ENCODE measurements at regions not wholly inside any gene's neighbourhood (a gene's known extent, or its start where the extent isn't known, plus 50 kb on each side); places are given as distances from the start of the nearest gene placed in this dataset.

DNA sequence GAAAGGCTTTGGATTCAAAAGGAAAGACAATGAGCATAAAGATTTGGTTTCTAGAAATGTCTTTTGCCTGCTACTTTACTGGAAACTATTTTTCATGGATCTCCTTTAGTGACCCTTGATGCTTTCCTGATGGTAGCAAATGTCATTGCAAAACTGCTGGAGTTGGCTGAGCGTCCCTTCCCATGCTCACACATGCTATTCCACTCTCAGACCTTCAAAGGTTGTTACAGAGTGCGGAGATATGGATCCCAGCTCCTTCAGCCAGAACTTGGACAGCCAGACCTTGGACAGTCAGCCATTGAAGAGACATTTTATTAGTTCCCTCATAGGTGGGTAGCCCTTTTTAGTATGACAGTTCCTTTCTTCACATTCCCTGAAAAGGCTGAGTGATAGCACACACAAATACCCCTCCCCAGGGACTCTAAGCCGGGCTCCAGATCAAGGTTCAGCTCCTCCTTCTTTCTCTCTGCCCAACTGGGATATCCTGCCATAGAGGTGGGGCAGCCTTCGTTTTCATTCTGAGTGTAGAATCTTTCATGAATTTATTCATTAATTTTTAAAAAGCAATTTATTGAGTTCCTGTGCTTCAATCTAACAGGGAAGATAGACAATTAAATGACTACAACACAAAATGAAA lies 153.3 kb upstream of the SLC44A1 start:
- H3K36me3 ChIP-seq = no peaks in the 10 kb centered on the region
- no peak overlapping the region for H3K27ac ChIP-seq
- H3K27me3 ChIP-seq = no peaks in the 10 kb centered on the region
- TF ChIP-seq, protein P1, sequence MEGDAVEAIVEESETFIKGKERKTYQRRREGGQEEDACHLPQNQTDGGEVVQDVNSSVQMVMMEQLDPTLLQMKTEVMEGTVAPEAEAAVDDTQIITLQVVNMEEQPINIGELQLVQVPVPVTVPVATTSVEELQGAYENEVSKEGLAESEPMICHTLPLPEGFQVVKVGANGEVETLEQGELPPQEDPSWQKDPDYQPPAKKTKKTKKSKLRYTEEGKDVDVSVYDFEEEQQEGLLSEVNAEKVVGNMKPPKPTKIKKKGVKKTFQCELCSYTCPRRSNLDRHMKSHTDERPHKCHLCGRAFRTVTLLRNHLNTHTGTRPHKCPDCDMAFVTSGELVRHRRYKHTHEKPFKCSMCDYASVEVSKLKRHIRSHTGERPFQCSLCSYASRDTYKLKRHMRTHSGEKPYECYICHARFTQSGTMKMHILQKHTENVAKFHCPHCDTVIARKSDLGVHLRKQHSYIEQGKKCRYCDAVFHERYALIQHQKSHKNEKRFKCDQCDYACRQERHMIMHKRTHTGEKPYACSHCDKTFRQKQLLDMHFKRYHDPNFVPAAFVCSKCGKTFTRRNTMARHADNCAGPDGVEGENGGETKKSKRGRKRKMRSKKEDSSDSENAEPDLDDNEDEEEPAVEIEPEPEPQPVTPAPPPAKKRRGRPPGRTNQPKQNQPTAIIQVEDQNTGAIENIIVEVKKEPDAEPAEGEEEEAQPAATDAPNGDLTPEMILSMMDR (IDR thresholded peaks at IDR 0.05) = no peak
- H3K9me3 ChIP-seq = no peaks in the 10 kb centered on the region
- H3K4me1 ChIP-seq (ENCODE audit: control insufficient read depth in 1 of 2, insufficient read depth in 1 of 2, low read depth in 1 of 2, low read length in 1 of 2) = no peaks in the 10 kb centered on the region
- H3K4me3 ChIP-seq (ENCODE audit: low read depth in 1 of 2, low read length in 1 of 2) = no peak overlapping the region

DNA sequence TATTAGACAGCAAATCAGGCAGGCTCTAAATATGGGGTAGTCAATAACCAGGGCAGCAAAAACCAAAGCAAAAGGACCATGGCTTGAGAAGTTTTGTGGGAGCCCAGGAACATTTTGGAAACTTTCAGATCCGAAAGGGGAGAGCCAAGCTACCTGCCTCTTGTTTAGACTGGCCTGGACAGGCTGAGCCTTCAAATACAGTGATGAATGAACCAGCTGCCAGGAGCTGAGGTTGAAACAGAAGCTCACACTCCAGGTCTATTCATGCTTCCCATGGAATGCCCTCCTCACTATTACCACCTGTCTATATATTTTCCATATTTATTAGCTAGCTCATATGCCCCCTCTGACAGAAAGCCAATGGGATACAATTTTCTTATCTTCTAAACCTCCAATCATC lies 150.8 kb upstream of the SLC44A1 start:
- TF ChIP-seq, protein P1 (IDR thresholded peaks at IDR 0.05) = no peak
- no peaks in the 10 kb centered on the region for H3K36me3 ChIP-seq
- H3K27ac ChIP-seq = no peak overlapping the region
- H3K4me1 ChIP-seq (ENCODE audit: control insufficient read depth in 1 of 2, insufficient read depth in 1 of 2, low read depth in 1 of 2, low read length in 1 of 2) = no peaks in the 10 kb centered on the region
- H3K9me3 ChIP-seq = no peaks in the 10 kb centered on the region
- no peak overlapping the region for H3K4me3 ChIP-seq (ENCODE audit: low read depth in 1 of 2, low read length in 1 of 2)
- no peaks in the 10 kb centered on the region for H3K27me3 ChIP-seq

DNA sequence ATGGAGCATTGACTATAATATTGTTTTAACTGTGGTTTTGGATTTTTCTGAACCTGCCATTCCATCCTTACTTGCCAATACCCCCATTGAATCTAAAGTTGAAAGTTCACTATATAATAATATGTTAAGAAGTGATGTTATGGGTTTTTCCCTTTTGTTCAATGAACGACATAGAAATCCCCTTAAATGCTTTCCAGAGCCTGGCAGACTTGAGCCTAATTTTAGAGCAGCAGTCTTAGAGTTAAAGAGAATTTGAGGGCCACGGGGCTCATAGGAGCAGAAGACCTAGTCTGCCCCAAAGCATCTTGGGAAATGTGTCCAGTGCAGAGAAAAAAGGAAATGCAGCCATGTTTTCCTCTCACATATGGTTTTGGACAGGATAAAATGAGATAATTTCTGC lies 146.1 kb upstream of the SLC44A1 start:
- Histone ChIP-seq H3K27me3 (no peaks in the 10 kb centered on the region), H3K4me3 (ENCODE audit: low read depth in 1 of 2, low read length in 1 of 2) (no peak overlapping the region), H3K9me3 (no peaks in the 10 kb centered on the region), H3K4me1 (ENCODE audit: control insufficient read depth in 1 of 2, insufficient read depth in 1 of 2, low read depth in 1 of 2, low read length in 1 of 2) (no peaks in the 10 kb centered on the region), H3K36me3 (no peaks in the 10 kb centered on the region), H3K27ac (no peak overlapping the region)
- TF ChIP-seq, protein P1 (IDR thresholded peaks at IDR 0.05) = no peak

DNA sequence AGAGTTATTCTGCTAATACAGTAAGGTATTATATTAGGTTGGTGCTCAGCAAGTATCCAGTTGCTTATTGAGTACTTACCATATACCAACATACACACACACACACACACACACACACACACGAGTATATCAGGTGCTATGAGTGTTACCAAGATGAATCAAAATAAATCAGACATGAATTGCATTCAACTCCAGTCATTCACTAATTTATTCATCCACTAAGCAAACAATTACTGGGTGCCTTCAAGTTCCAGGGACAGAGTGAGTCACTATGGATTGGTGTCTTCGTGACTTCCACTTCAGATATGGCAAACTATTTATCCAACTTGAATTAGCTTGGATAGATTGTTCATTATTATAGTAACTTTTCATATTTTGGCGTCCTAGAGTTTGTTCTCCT lies 140.7 kb upstream of the SLC44A1 start:
- no peak overlapping the region for H3K27ac ChIP-seq

DNA sequence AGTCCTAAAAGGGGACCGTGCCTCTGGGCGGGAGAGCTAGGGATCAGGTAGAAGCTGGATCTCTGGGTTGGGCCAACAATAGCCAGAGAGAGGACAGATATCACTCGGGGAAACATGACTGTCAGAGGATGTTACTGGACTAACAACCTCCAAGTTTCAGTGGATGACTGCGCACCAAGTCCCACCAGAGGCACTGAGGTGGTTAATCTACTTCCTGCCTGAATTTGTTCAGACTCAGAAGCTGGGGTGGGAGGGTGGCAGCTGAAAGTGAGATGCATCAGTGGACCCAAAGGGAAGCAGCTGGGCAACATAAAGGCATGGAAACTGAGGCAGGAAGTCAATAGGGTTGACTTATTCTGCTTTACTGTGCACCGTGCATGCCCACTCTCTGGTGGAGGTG lies 130.1 kb upstream of the SLC44A1 start:
- no peaks in the 10 kb centered on the region for H3K9me3 ChIP-seq
- H3K27ac ChIP-seq = peak overlapping the region; percentile 77
- H3K27me3 ChIP-seq = no peaks in the 10 kb centered on the region
- H3K36me3 ChIP-seq = no peaks in the 10 kb centered on the region
- peaks cover 26 to 27% of the 10 kb centered on the region in 2 experiments for H3K4me1 ChIP-seq (ENCODE audit: control insufficient read depth in 1 of 2, insufficient read depth in 1 of 2, low read depth in 1 of 2, low read length in 1 of 2)
- TF ChIP-seq, protein P1 (IDR thresholded peaks at IDR 0.05) = no peak
- no peak overlapping the region for H3K4me3 ChIP-seq (ENCODE audit: low read depth in 1 of 2, low read length in 1 of 2)

More for the DNA sequence above, 140.7 kb upstream of the SLC44A1 start:
- TF ChIP-seq, protein P1 (IDR thresholded peaks at IDR 0.05) = no peak
- Histone ChIP-seq H3K36me3 (no peaks in the 10 kb centered on the region), H3K9me3 (no peaks in the 10 kb centered on the region), H3K27me3 (no peaks in the 10 kb centered on the region), H3K4me1 (ENCODE audit: control insufficient read depth in 1 of 2, insufficient read depth in 1 of 2, low read depth in 1 of 2, low read length in 1 of 2) (peaks cover 18 to 20% of the 10 kb centered on the region in 2 experiments), H3K4me3 (ENCODE audit: low read depth in 1 of 2, low read length in 1 of 2) (no peak overlapping the region)
